ENCODE measurements at regions not wholly inside any gene's neighbourhood (a gene's known extent, or its start where the extent isn't known, plus 50 kb on each side); places are given as distances from the start of the nearest gene placed in this dataset.

- Histone ChIP-seq H3K36me3 (ENCODE audit: control insufficient read depth in 2 of 2, insufficient read depth in 2 of 2, low read length in 1 of 2) (no peaks in the 10 kb centered on the region), H3K27me3 (ENCODE audit: control insufficient read depth in 1 of 2, insufficient read depth in 2 of 2, low read length in 2 of 2) (no peaks in the 10 kb centered on the region), H3K4me3 (ENCODE audit: low read depth in 1 of 2, low read length in 2 of 2) (no peak overlapping the region), H3K9me3 (ENCODE audit: control insufficient read depth in 2 of 2, insufficient read depth in 1 of 2, low read depth in 1 of 2, low read length in 1 of 2) (no peaks in the 10 kb centered on the region), H3K27ac (ENCODE audit: low read depth in 2 of 2, low read length in 1 of 2) (no peak overlapping the region), H3K4me1 (ENCODE audit: control insufficient read depth in 2 of 2, insufficient read depth in 2 of 2, low read length in 1 of 2) (no peaks in the 10 kb centered on the region)
- WGBS, 2 donors = 88 to 93% methylated on average over 7 of the region's 7 CpGs
These were observed 555.4 kb upstream of the CCDC54 start for GRCh38 chr3:106821801-106822200.

GRCh38 chr3:106822204-106822603 lies 555.0 kb upstream of the CCDC54 start:
- Histone ChIP-seq H3K4me1 (ENCODE audit: control insufficient read depth in 2 of 2, insufficient read depth in 2 of 2, low read length in 1 of 2) (no peaks in the 10 kb centered on the region), H3K36me3 (ENCODE audit: control insufficient read depth in 2 of 2, insufficient read depth in 2 of 2, low read length in 1 of 2) (no peaks in the 10 kb centered on the region), H3K4me3 (ENCODE audit: low read depth in 1 of 2, low read length in 2 of 2) (no peak overlapping the region), H3K9me3 (ENCODE audit: control insufficient read depth in 2 of 2, insufficient read depth in 1 of 2, low read depth in 1 of 2, low read length in 1 of 2) (no peaks in the 10 kb centered on the region), H3K27ac (ENCODE audit: low read depth in 2 of 2, low read length in 1 of 2) (no peak overlapping the region), H3K27me3 (ENCODE audit: control insufficient read depth in 1 of 2, insufficient read depth in 2 of 2, low read length in 2 of 2) (no peaks in the 10 kb centered on the region)
- 91 to 94% methylated on average over 11 of the region's 11 CpGs for whole genome bisulfite sequencing, 2 donors

GRCh38 chr3:106823701-106824100 lies 553.5 kb upstream of the CCDC54 start:
- no peaks in the 10 kb centered on the region for H3K4me1 ChIP-seq (ENCODE audit: control insufficient read depth in 2 of 2, insufficient read depth in 2 of 2, low read length in 1 of 2)
- no peaks in the 10 kb centered on the region for H3K36me3 ChIP-seq (ENCODE audit: control insufficient read depth in 2 of 2, insufficient read depth in 2 of 2, low read length in 1 of 2)
- 82 to 87% methylated on average over 3 of the region's 3 CpGs for WGBS, 2 donors
- no peaks in the 10 kb centered on the region for H3K9me3 ChIP-seq (ENCODE audit: control insufficient read depth in 2 of 2, insufficient read depth in 1 of 2, low read depth in 1 of 2, low read length in 1 of 2)
- no peak overlapping the region for H3K4me3 ChIP-seq (ENCODE audit: low read depth in 1 of 2, low read length in 2 of 2)
- no peak overlapping the region for H3K27ac ChIP-seq (ENCODE audit: low read depth in 2 of 2, low read length in 1 of 2)
- H3K27me3 ChIP-seq (ENCODE audit: control insufficient read depth in 1 of 2, insufficient read depth in 2 of 2, low read length in 2 of 2) = no peaks in the 10 kb centered on the region

DNA sequence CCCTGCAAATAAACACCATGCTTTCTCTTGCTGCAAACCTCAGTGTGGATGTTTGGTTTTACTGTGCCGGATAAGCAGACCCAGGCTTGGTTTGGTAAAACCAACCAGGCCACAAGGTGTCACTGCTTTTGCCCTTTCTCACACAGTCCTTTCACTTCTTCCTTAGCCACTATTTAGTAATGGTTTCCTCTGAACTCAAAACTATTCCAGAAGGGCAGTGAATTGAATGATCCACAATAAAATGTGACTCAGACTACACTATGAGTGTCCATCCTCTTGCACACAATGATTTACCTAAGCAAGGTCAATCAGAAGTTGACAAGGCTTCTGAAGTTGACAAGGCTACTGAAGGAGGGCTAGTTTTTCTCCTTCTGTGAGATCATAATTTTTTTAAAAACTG lies 552.4 kb upstream of the CCDC54 start:
- WGBS, 2 donors = 68 to 82% methylated on average over 1 of the region's 1 CpG
- Histone ChIP-seq H3K4me1 (ENCODE audit: control insufficient read depth in 2 of 2, insufficient read depth in 2 of 2, low read length in 1 of 2) (no peaks in the 10 kb centered on the region), H3K27me3 (ENCODE audit: control insufficient read depth in 1 of 2, insufficient read depth in 2 of 2, low read length in 2 of 2) (no peaks in the 10 kb centered on the region), H3K9me3 (ENCODE audit: control insufficient read depth in 2 of 2, insufficient read depth in 1 of 2, low read depth in 1 of 2, low read length in 1 of 2) (no peaks in the 10 kb centered on the region), H3K4me3 (ENCODE audit: low read depth in 1 of 2, low read length in 2 of 2) (no peak overlapping the region), H3K36me3 (ENCODE audit: control insufficient read depth in 2 of 2, insufficient read depth in 2 of 2, low read length in 1 of 2) (no peaks in the 10 kb centered on the region), H3K27ac (ENCODE audit: low read depth in 2 of 2, low read length in 1 of 2) (no peak overlapping the region)

GRCh38 chr3:106825962-106826605 lies 551.2 kb upstream of the CCDC54 start:
- Histone ChIP-seq H3K27me3 (ENCODE audit: control insufficient read depth in 1 of 2, insufficient read depth in 2 of 2, low read length in 2 of 2) (no peaks in the 10 kb centered on the region), H3K9me3 (ENCODE audit: control insufficient read depth in 2 of 2, insufficient read depth in 1 of 2, low read depth in 1 of 2, low read length in 1 of 2) (no peaks in the 10 kb centered on the region), H3K27ac (ENCODE audit: low read depth in 2 of 2, low read length in 1 of 2) (no peak overlapping the region), H3K4me3 (ENCODE audit: low read depth in 1 of 2, low read length in 2 of 2) (no peak overlapping the region), H3K36me3 (ENCODE audit: control insufficient read depth in 2 of 2, insufficient read depth in 2 of 2, low read length in 1 of 2) (no peaks in the 10 kb centered on the region), H3K4me1 (ENCODE audit: control insufficient read depth in 2 of 2, insufficient read depth in 2 of 2, low read length in 1 of 2) (no peaks in the 10 kb centered on the region)
- 75 to 77% methylated on average over 4 of the region's 4 CpGs for WGBS, 2 donors

DNA sequence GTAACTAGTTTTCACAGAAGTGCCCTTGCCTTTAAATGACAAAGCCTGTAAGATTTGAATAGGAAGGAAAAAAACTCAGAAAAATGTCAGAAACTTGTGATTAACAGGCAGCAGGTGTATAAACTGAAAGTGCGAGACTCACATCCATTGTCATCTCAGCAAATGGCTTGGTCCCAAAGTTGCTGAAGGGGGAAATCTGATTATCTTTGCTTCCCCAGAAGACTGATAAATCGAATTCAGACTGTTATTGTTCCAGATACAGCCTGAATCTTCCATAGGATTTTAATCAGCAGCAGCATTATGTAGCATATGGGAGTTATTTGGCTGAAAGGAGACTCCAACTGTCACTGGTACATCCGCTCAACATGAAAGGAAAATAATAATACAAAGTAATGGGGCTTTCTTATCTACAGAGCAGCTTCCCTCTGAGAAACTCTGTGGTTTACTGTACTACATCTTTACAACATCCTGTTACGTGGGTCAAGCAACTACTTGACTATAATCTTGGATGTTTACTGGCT lies 550.4 kb upstream of the CCDC54 start:
- no peaks in the 10 kb centered on the region for H3K27me3 ChIP-seq (ENCODE audit: control insufficient read depth in 1 of 2, insufficient read depth in 2 of 2, low read length in 2 of 2)
- H3K36me3 ChIP-seq (ENCODE audit: control insufficient read depth in 2 of 2, insufficient read depth in 2 of 2, low read length in 1 of 2) = no peaks in the 10 kb centered on the region
- H3K27ac ChIP-seq (ENCODE audit: low read depth in 2 of 2, low read length in 1 of 2) = no peak overlapping the region
- 67 to 73% methylated on average over 4 of the region's 4 CpGs for WGBS, 2 donors
- H3K4me1 ChIP-seq (ENCODE audit: control insufficient read depth in 2 of 2, insufficient read depth in 2 of 2, low read length in 1 of 2) = no peaks in the 10 kb centered on the region
- no peaks in the 10 kb centered on the region for H3K9me3 ChIP-seq (ENCODE audit: control insufficient read depth in 2 of 2, insufficient read depth in 1 of 2, low read depth in 1 of 2, low read length in 1 of 2)
- H3K4me3 ChIP-seq (ENCODE audit: low read depth in 1 of 2, low read length in 2 of 2) = no peak overlapping the region

- Histone ChIP-seq H3K27me3 (ENCODE audit: control insufficient read depth in 1 of 2, insufficient read depth in 2 of 2, low read length in 2 of 2) (no peaks in the 10 kb centered on the region), H3K27ac (ENCODE audit: low read depth in 2 of 2, low read length in 1 of 2) (no peak overlapping the region), H3K4me3 (ENCODE audit: low read depth in 1 of 2, low read length in 2 of 2) (no peak overlapping the region), H3K9me3 (ENCODE audit: control insufficient read depth in 2 of 2, insufficient read depth in 1 of 2, low read depth in 1 of 2, low read length in 1 of 2) (no peaks in the 10 kb centered on the region), H3K4me1 (ENCODE audit: control insufficient read depth in 2 of 2, insufficient read depth in 2 of 2, low read length in 1 of 2) (no peaks in the 10 kb centered on the region), H3K36me3 (ENCODE audit: control insufficient read depth in 2 of 2, insufficient read depth in 2 of 2, low read length in 1 of 2) (no peaks in the 10 kb centered on the region)
- 73 to 77% methylated on average over 5 of the region's 5 CpGs for WGBS, 2 donors
These were observed 549.6 kb upstream of the CCDC54 start for GRCh38 chr3:106827515-106828213.

DNA sequence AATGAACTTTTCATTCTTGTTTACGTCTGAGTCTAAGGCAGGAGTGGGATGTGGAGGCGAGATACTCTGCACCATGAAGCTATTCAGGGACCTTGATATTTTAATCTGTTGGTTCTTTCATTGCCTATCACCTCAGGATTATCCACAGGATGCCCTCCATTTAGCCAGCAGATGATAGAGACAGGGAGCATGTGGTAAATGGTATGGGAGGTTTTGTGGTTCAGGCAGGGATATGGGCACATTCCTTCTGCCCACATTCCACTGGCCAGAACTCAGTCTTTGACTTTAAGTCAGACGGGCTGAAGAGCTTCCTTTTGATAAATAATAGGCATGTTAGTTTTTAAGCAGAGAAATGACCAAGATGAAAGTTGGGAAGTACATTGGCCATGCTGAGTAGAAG lies 548.0 kb upstream of the CCDC54 start:
- no peaks in the 10 kb centered on the region for H3K27me3 ChIP-seq (ENCODE audit: control insufficient read depth in 1 of 2, insufficient read depth in 2 of 2, low read length in 2 of 2)
- no peak overlapping the region for H3K27ac ChIP-seq (ENCODE audit: low read depth in 2 of 2, low read length in 1 of 2)
- WGBS, 2 donors = 64 to 73% methylated on average over 3 of the region's 3 CpGs
- no peaks in the 10 kb centered on the region for H3K36me3 ChIP-seq (ENCODE audit: control insufficient read depth in 2 of 2, insufficient read depth in 2 of 2, low read length in 1 of 2)
- no peaks in the 10 kb centered on the region for H3K4me1 ChIP-seq (ENCODE audit: control insufficient read depth in 2 of 2, insufficient read depth in 2 of 2, low read length in 1 of 2)
- H3K9me3 ChIP-seq (ENCODE audit: control insufficient read depth in 2 of 2, insufficient read depth in 1 of 2, low read depth in 1 of 2, low read length in 1 of 2) = no peaks in the 10 kb centered on the region
- H3K4me3 ChIP-seq (ENCODE audit: low read depth in 1 of 2, low read length in 2 of 2) = no peak overlapping the region

DNA sequence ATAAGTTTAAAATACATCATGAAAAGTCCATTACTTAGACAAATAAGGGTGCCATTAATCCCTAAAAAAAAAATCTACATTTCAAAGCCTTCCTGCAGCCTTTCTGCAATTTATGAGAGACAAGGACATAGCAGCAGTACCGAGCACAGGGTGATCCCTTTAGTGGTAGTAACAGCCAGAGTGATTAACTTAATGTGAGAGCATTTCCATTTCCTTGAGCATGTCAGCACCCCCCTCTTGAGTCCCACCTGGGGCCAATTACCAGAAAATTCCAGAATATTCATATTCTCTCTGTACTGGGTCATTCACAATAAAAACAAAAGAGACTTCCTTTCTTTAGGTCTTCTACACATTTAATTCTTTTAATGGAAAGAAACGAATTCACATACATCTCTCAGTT lies 546.9 kb upstream of the CCDC54 start:
- Histone ChIP-seq H3K9me3 (ENCODE audit: control insufficient read depth in 2 of 2, insufficient read depth in 1 of 2, low read depth in 1 of 2, low read length in 1 of 2) (no peaks in the 10 kb centered on the region), H3K4me3 (ENCODE audit: low read depth in 1 of 2, low read length in 2 of 2) (no peak overlapping the region), H3K27ac (ENCODE audit: low read depth in 2 of 2, low read length in 1 of 2) (no peak overlapping the region), H3K36me3 (ENCODE audit: control insufficient read depth in 2 of 2, insufficient read depth in 2 of 2, low read length in 1 of 2) (no peaks in the 10 kb centered on the region), H3K27me3 (ENCODE audit: control insufficient read depth in 1 of 2, insufficient read depth in 2 of 2, low read length in 2 of 2) (no peaks in the 10 kb centered on the region), H3K4me1 (ENCODE audit: control insufficient read depth in 2 of 2, insufficient read depth in 2 of 2, low read length in 1 of 2) (no peaks in the 10 kb centered on the region)
- 63 to 81% methylated on average over 2 of the region's 2 CpGs for WGBS, 2 donors

DNA sequence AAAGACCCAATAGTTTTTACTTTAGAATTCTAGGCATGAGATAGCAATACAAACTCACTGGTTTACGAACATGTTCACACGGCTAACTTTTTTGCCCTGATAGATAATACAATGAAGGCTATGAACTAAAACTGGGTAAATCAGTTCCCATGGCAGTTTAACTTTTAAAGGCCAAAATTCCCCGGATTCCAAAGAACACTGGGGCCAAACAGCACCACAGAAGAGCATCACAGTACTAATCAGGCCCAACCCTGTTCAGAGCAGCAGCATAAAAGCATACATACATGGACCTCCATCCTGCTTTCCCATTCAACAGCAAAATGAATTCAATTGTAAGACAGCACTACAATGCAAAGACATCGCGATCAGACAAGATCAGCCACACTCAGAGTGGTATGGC lies 540.3 kb upstream of the CCDC54 start:
- Histone ChIP-seq H3K9me3 (ENCODE audit: control insufficient read depth in 2 of 2, insufficient read depth in 1 of 2, low read depth in 1 of 2, low read length in 1 of 2) (no peaks in the 10 kb centered on the region), H3K27ac (ENCODE audit: low read depth in 2 of 2, low read length in 1 of 2) (no peak overlapping the region), H3K4me1 (ENCODE audit: control insufficient read depth in 2 of 2, insufficient read depth in 2 of 2, low read length in 1 of 2) (no peaks in the 10 kb centered on the region), H3K27me3 (ENCODE audit: control insufficient read depth in 1 of 2, insufficient read depth in 2 of 2, low read length in 2 of 2) (no peaks in the 10 kb centered on the region), H3K4me3 (ENCODE audit: low read depth in 1 of 2, low read length in 2 of 2) (no peak overlapping the region), H3K36me3 (ENCODE audit: control insufficient read depth in 2 of 2, insufficient read depth in 2 of 2, low read length in 1 of 2) (no peaks in the 10 kb centered on the region)
- WGBS, 2 donors = 81 to 87% methylated on average over 5 of the region's 5 CpGs
